Panc1 (cell line): ENCODE measurements at regions not wholly inside any gene's neighbourhood (a gene's known extent, or its start where the extent isn't known, plus 50 kb on each side); places are given as distances from the start of the nearest gene placed in this dataset.

Source experiments
- ATAC-seq: fragments of 200-7000 bp; cut with Tn5 transposase; 2 replicates; pipeline ENCODE4 v1.9.1; 2020; ENCODE audit warnings: mild to moderate bottlenecking, moderate library complexity
- BruUV-seq: library from RNA; stranded (reverse); fragments of 400-500 nt; replicated peaks from 2 replicates; lab custom pipeline; 2021; lab: Mats Ljungman, UMichigan
- CTCF ChIA-PET: fragments of 300-600 bp; sonication (Branson Sonifier 250); formaldehyde crosslinking; loops from one replicate; lab custom pipeline; 2022; ENCODE audit warnings: antibody characterized with exemption; lab: Charles Lee
- POLR2A ChIA-PET: fragments of 300-600 bp; sonication (Branson Sonifier 250); formaldehyde crosslinking; loops from one replicate; lab custom pipeline; 2022; ENCODE audit warnings: antibody characterized with exemption; lab: Charles Lee
- DNase-seq: peaks from one replicate; pipeline ENCODE4 v3.0.0-alpha.2; 2010; ENCODE audit warnings: low read depth, low spot score
- H3K27ac ChIP-seq: 2 replicates; pipeline ENCODE4 v1.5.1; 2011; ENCODE audit warnings: mild to moderate bottlenecking, low read length, inconsistent platforms
- H3K27me3 ChIP-seq: fragments of 200-500 bp; sonication (Bioruptor generic); 2 replicates; pipeline ENCODE4 v1.6.0; 2014; ENCODE audit warnings: low read length, inconsistent platforms; ENCODE audit not compliant: control insufficient read depth, insufficient read depth
- H3K36me3 ChIP-seq: fragments of 200-500 bp; sonication (Bioruptor generic); 2 replicates; pipeline ENCODE4 v1.5.1; 2014; ENCODE audit warnings: inconsistent platforms, mild to moderate bottlenecking, low read length, moderate library complexity; ENCODE audit not compliant: control insufficient read depth, insufficient read depth
- H3K4me1 ChIP-seq: 2 replicates; pipeline ENCODE4 v1.5.1; 2011; ENCODE audit warnings: inconsistent platforms, mild to moderate bottlenecking, low read length, moderate library complexity; ENCODE audit not compliant: control insufficient read depth, insufficient read depth
- H3K4me3 ChIP-seq, 2 experiments: 2 replicates each; pipeline ENCODE4 v1.5.1; 2011 to 2012; ENCODE audit warnings: low read depth in 2 of 2, low read length in 2 of 2, mild to moderate bottlenecking in 2 of 2, inconsistent platforms in 1 of 2, moderate library complexity in 1 of 2
- H3K9me3 ChIP-seq: fragments of 200-500 bp; sonication (Bioruptor generic); 2 replicates; pipeline ENCODE4 v1.5.1; 2014; ENCODE audit warnings: low read depth, mild to moderate bottlenecking, inconsistent platforms, low read length, moderate library complexity; ENCODE audit not compliant: control insufficient read depth, insufficient read depth
- CTCF ChIP-seq: fragments of 450-650 bp; IDR thresholded peaks from 2 replicates; pipeline ENCODE4 v1.5.1; 2017; ENCODE audit warnings: mild to moderate bottlenecking
- POLR2AphosphoS5 ChIP-seq: IDR thresholded peaks from 2 replicates; pipeline ENCODE4 v1.6.1; 2012; ENCODE audit warnings: mild to moderate bottlenecking, low read depth, low read length, moderate library complexity
- SIN3A ChIP-seq: IDR thresholded peaks from 2 replicates; pipeline ENCODE4 v1.6.1; 2012; ENCODE audit warnings: low read depth, mild to moderate bottlenecking, low read length, moderate library complexity, borderline replicate concordance; ENCODE audit not compliant: insufficient read depth
- TCF7L2 ChIP-seq: IDR thresholded peaks from 2 replicates; pipeline ENCODE4 v1.6.1; 2011; ENCODE audit warnings: mild to moderate bottlenecking, low read depth, low read length, inconsistent platforms
- in situ Hi-C: cut with HindIII; loops from 2 replicates; pipeline ENCODE4 v1.10.0; 2016; ENCODE audit warnings: low sequenced_read_pairs, low pct_unique_long_range_greater_than_20kb
- intact Hi-C: fragments of 100-400 bp; cut with micrococcal nuclease; formaldehyde crosslinking; loops from one replicate; pipeline ENCODE4 v1.10.0; 2022; ENCODE audit not compliant: unreplicated experiment
- TF ChIP-seq, protein P1 (sequence below), 2 experiments: IDR thresholded peaks; 2 replicates each; pipeline ENCODE4 v1.6.1; 2011 to 2012; ENCODE audit warnings: low read depth in 2 of 2, control low read depth in 1 of 2, low read length in 1 of 2, mild to moderate bottlenecking in 1 of 2, moderate library complexity in 1 of 2; ENCODE audit not compliant: insufficient read depth in 1 of 2

DNA sequence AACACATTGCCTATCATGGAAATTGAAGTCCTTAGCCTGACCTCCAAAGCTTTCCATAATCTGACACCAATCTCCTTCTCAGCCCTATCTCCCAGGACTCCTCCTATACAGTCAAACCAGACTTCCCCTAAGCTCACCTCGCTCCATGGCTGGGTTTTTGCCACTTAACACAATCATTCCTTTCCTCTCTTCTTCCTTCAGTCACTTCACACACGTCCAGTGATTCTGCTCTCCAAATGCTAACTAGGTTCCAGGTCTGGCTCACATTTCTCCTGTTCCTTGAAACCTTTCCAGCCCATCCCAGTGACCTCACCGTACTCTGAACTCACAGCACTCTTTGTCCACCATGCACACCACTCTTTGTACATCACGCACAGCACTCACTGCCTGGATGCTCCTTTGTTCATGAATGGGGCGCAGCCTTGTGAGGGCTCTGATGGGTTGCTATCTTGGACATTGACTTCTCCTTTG is 98.4 kb downstream of the GLUL start:
- ChIA-PET POLR2A (no interaction called here), CTCF (no interaction called here)
- intact Hi-C loops: no loop called here
- Histone ChIP-seq H3K4me3 (no peak overlapping the region), H3K36me3 (no peaks in the 10 kb centered on the region), H3K9me3 (no peaks in the 10 kb centered on the region), H3K27ac (no peak overlapping the region), H3K27me3 (no peaks in the 10 kb centered on the region; the same call in 1 of the 2 replicates), H3K4me1 (no peaks in the 10 kb centered on the region)
- BruUV-seq: no TSS peak
- in situ Hi-C loops: no loop called here
- DNase-seq (no peak), ATAC-seq (no peak)
- TF ChIP-seq, protein P1, sequence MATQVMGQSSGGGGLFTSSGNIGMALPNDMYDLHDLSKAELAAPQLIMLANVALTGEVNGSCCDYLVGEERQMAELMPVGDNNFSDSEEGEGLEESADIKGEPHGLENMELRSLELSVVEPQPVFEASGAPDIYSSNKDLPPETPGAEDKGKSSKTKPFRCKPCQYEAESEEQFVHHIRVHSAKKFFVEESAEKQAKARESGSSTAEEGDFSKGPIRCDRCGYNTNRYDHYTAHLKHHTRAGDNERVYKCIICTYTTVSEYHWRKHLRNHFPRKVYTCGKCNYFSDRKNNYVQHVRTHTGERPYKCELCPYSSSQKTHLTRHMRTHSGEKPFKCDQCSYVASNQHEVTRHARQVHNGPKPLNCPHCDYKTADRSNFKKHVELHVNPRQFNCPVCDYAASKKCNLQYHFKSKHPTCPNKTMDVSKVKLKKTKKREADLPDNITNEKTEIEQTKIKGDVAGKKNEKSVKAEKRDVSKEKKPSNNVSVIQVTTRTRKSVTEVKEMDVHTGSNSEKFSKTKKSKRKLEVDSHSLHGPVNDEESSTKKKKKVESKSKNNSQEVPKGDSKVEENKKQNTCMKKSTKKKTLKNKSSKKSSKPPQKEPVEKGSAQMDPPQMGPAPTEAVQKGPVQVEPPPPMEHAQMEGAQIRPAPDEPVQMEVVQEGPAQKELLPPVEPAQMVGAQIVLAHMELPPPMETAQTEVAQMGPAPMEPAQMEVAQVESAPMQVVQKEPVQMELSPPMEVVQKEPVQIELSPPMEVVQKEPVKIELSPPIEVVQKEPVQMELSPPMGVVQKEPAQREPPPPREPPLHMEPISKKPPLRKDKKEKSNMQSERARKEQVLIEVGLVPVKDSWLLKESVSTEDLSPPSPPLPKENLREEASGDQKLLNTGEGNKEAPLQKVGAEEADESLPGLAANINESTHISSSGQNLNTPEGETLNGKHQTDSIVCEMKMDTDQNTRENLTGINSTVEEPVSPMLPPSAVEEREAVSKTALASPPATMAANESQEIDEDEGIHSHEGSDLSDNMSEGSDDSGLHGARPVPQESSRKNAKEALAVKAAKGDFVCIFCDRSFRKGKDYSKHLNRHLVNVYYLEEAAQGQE (IDR thresholded peaks at IDR 0.05; ENCODE audit: insufficient read depth in 1 of 2, low read depth in 2 of 2, low read length in 1 of 2): no peak
- TF ChIP-seq SIN3A: no peak
- TF ChIP-seq TCF7L2: no peak
- no peak for TF ChIP-seq CTCF
- no peak for TF ChIP-seq POLR2AphosphoS5

GRCh38 chr1:182292193-182292741 is 99.3 kb downstream of the GLUL start:
- Histone ChIP-seq H3K4me3 (no peak overlapping the region), H3K27me3 (no peaks in the 10 kb centered on the region; the same call in 1 of the 2 replicates), H3K36me3 (no peaks in the 10 kb centered on the region), H3K4me1 (no peaks in the 10 kb centered on the region), H3K9me3 (no peaks in the 10 kb centered on the region), H3K27ac (no peak overlapping the region)
- ATAC-seq: no peak
- no peak for TF ChIP-seq SIN3A
- no peak for TF ChIP-seq TCF7L2
- TF ChIP-seq CTCF: no peak
- TF ChIP-seq, protein P1 (IDR thresholded peaks at IDR 0.05; ENCODE audit: insufficient read depth in 1 of 2, low read depth in 2 of 2, low read length in 1 of 2): no peak
- no peak for TF ChIP-seq POLR2AphosphoS5
- intact Hi-C loops: no loop called here
- no TSS peak for BruUV-seq
- no peak for DNase-seq
- in situ Hi-C loops: no loop called here
- CTCF ChIA-PET: no interaction called here
- POLR2A ChIA-PET: no interaction called here
